KMS-11 (cell line): ENCODE measurements at regions not wholly inside any gene's neighbourhood (a gene's known extent, or its start where the extent isn't known, plus 50 kb on each side); places are given as distances from the start of the nearest gene placed in this dataset.

ENCODE experiments used
- H2AFZ ChIP-seq: fragments of 200-600 bp; sonication (generic); 2 replicates; pipeline ENCODE4 v1.6.1; 2016; ENCODE audit warnings: antibody characterized with exemption, mixed run types, low read depth
- H3K27ac ChIP-seq: fragments of 200-600 bp; sonication (generic); 2 replicates; pipeline ENCODE4 v1.6.1; 2016; ENCODE audit warnings: mild to moderate bottlenecking, mixed run types
- H3K27me3 ChIP-seq: fragments of 200-600 bp; sonication (generic); 2 replicates; pipeline ENCODE4 v1.6.1; 2017; ENCODE audit warnings: mild to moderate bottlenecking, low read depth, mixed run types, moderate library complexity; ENCODE audit not compliant: insufficient read depth
- H3K36me3 ChIP-seq: fragments of 200-600 bp; sonication (generic); 2 replicates; pipeline ENCODE4 v1.6.1; 2017; ENCODE audit warnings: mild to moderate bottlenecking, mixed run types; ENCODE audit not compliant: insufficient read depth
- H3K4me1 ChIP-seq: fragments of 200-600 bp; sonication (generic); 2 replicates; pipeline ENCODE4 v1.6.1; 2016; ENCODE audit warnings: mild to moderate bottlenecking, low read depth, mixed run types; ENCODE audit not compliant: poor library complexity, severe bottlenecking
- H3K4me2 ChIP-seq: fragments of 200-600 bp; sonication (generic); 2 replicates; pipeline ENCODE4 v1.7.0; 2016; ENCODE audit warnings: mild to moderate bottlenecking, mixed run types
- H3K4me3 ChIP-seq: fragments of 200-600 bp; sonication (generic); IDR thresholded peaks from 2 replicates; pipeline ENCODE4 v1.6.1; 2017; ENCODE audit warnings: low read depth, low read length, mixed read lengths; ENCODE audit not compliant: insufficient read depth
- H3K79me2 ChIP-seq: fragments of 200-600 bp; sonication (generic); 2 replicates; pipeline ENCODE4 v1.6.1; 2016; ENCODE audit warnings: low read depth, mixed run types; ENCODE audit not compliant: insufficient read depth
- H3K9ac ChIP-seq: fragments of 200-600 bp; sonication (generic); 2 replicates; pipeline ENCODE4 v1.6.1; 2016; ENCODE audit warnings: mild to moderate bottlenecking, mixed run types
- H4K20me1 ChIP-seq: fragments of 200-600 bp; sonication (generic); 2 replicates; pipeline ENCODE4 v1.6.1; 2016; ENCODE audit warnings: mild to moderate bottlenecking, mixed run types; ENCODE audit not compliant: insufficient read depth
- CTCF ChIP-seq: fragments of 200-600 bp; sonication (generic); conservative IDR thresholded peaks from 2 replicates; pipeline ENCODE4 v1.6.1; 2017; ENCODE audit warnings: low read depth, mild to moderate bottlenecking, antibody characterized with exemption, low read length, moderate library complexity, mixed read lengths

DNA sequence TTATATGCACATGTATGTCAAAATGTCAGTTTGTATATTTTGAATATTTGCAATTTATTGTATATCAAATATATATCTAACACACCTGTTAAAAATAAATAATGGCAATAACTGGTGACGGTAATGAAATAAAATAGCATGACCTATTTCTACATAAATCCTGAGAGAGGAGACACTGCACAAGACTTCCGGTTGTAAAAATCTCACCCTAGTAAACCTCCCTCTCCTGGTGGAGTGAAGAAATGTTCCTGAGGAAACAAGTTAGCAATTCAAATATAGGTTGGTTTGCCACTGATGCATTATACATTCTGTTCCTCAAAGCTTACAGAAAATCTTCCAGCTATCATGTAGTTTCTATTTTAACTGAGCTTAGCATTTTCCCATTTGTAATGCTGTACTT, 166.1 kb upstream of the SYT10 start:
- H3K36me3 ChIP-seq: no peaks in the 10 kb centered on the region
- H3K27me3 ChIP-seq: no peaks in the 10 kb centered on the region
- no peak overlapping the region for H3K4me2 ChIP-seq
- H3K27ac ChIP-seq: no peak overlapping the region
- H2AFZ ChIP-seq: no peak overlapping the region
- H3K79me2 ChIP-seq: no peaks in the 10 kb centered on the region
- no peak overlapping the region for H3K4me3 ChIP-seq
- H3K9ac ChIP-seq: no peak overlapping the region
- no peaks in the 10 kb centered on the region for H3K4me1 ChIP-seq
- TF ChIP-seq CTCF: 0 out of 2 replicates have a peak, but pooled peaks have one; percentile 17
- H4K20me1 ChIP-seq: no peaks in the 10 kb centered on the region

GRCh38 chr12:33609910-33610309, 170.3 kb upstream of the SYT10 start:
- Histone ChIP-seq H2AFZ (no peak overlapping the region), H4K20me1 (no peaks in the 10 kb centered on the region), H3K27me3 (no peaks in the 10 kb centered on the region), H3K79me2 (no peaks in the 10 kb centered on the region), H3K4me3 (no peak overlapping the region), H3K36me3 (no peaks in the 10 kb centered on the region), H3K9ac (no peak overlapping the region), H3K27ac (no peak overlapping the region), H3K4me2 (no peak overlapping the region), H3K4me1 (no peaks in the 10 kb centered on the region)
- no peak for TF ChIP-seq CTCF

GRCh38 chr12:33614630-33615029, 175.0 kb upstream of the SYT10 start:
- H3K27me3 ChIP-seq: no peaks in the 10 kb centered on the region
- no peak overlapping the region for H3K4me2 ChIP-seq
- no peaks in the 10 kb centered on the region for H4K20me1 ChIP-seq
- H3K4me3 ChIP-seq: no peak overlapping the region
- no peaks in the 10 kb centered on the region for H3K4me1 ChIP-seq
- no peak overlapping the region for H3K27ac ChIP-seq
- H3K9ac ChIP-seq: no peak overlapping the region
- no peaks in the 10 kb centered on the region for H3K79me2 ChIP-seq
- no peak overlapping the region for H2AFZ ChIP-seq
- TF ChIP-seq CTCF: no peak
- no peaks in the 10 kb centered on the region for H3K36me3 ChIP-seq

GRCh38 chr12:33617218-33617617, 177.6 kb upstream of the SYT10 start:
- no peaks in the 10 kb centered on the region for H3K79me2 ChIP-seq
- H3K27ac ChIP-seq: no peak overlapping the region
- H3K27me3 ChIP-seq: no peaks in the 10 kb centered on the region
- TF ChIP-seq CTCF: no peak
- H4K20me1 ChIP-seq: no peaks in the 10 kb centered on the region
- H3K36me3 ChIP-seq: no peaks in the 10 kb centered on the region
- H2AFZ ChIP-seq: no peak overlapping the region
- H3K4me1 ChIP-seq: no peaks in the 10 kb centered on the region
- no peak overlapping the region for H3K4me2 ChIP-seq
- no peak overlapping the region for H3K9ac ChIP-seq
- H3K4me3 ChIP-seq: no peak overlapping the region
